Neural cell (in vitro differentiated cells): ENCODE measurements at regions not wholly inside any gene's neighbourhood (a gene's known extent, or its start where the extent isn't known, plus 50 kb on each side); places are given as distances from the start of the nearest gene placed in this dataset.

Source experiments
- H2AFZ ChIP-seq: fragments of 200-600, 300-800 bp; sonication (generic), shearing (Covaris generic); 2 replicates; pipeline ENCODE4 v1.6.0; 2014; ENCODE audit warnings: low read depth, mild to moderate bottlenecking, antibody characterized with exemption, low read length, moderate library complexity
- H3F3A ChIP-seq: fragments of 200-600 bp; shearing (Covaris generic); 2 replicates; pipeline ENCODE4 v1.6.1; 2016; ENCODE audit warnings: mild to moderate bottlenecking, moderate library complexity, mixed read lengths, antibody characterized with exemption, low read length; ENCODE audit not compliant: insufficient read depth, poor library complexity, severe bottlenecking
- H3K27ac ChIP-seq: fragments of 200-600, 300-800 bp; sonication (generic), shearing (Covaris generic); 2 replicates; pipeline ENCODE4 v1.5.1; 2014; ENCODE audit warnings: mild to moderate bottlenecking, low read length, moderate library complexity
- H3K27me3 ChIP-seq: fragments of 300-800, 200-600 bp; sonication (generic), shearing (Covaris generic); 2 replicates; pipeline ENCODE4 v1.6.0; 2014; ENCODE audit warnings: mild to moderate bottlenecking, low read depth, low read length, moderate library complexity; ENCODE audit not compliant: insufficient read depth
- H3K36me3 ChIP-seq: fragments of 300-800, 200-600 bp; sonication (generic), shearing (Covaris generic); 2 replicates; pipeline ENCODE4 v1.5.1; 2014; ENCODE audit warnings: mild to moderate bottlenecking, antibody characterized with exemption, low read length, moderate library complexity; ENCODE audit not compliant: insufficient read depth
- H3K4me2 ChIP-seq: fragments of 300-800, 200-600 bp; sonication (generic), shearing (Covaris generic); 2 replicates; pipeline ENCODE4 v1.6.0; 2014; ENCODE audit warnings: mild to moderate bottlenecking, low read length
- H3K4me3 ChIP-seq: fragments of 300-800, 200-600 bp; sonication (generic), shearing (Covaris generic); 2 replicates; pipeline ENCODE4 v1.5.1; 2014; ENCODE audit warnings: mild to moderate bottlenecking, low read length, moderate library complexity
- H3K79me2 ChIP-seq: fragments of 200-600 bp; shearing (Covaris generic); replicated peaks from 2 replicates; pipeline ENCODE4 v1.6.0; 2014; ENCODE audit warnings: mild to moderate bottlenecking, low read length, moderate library complexity; ENCODE audit not compliant: insufficient read depth
- H3K9ac ChIP-seq: fragments of 300-800, 200-600 bp; sonication (generic), shearing (Covaris generic); 2 replicates; pipeline ENCODE4 v1.6.1; 2016; ENCODE audit warnings: mild to moderate bottlenecking, low read length, mixed read lengths
- H3K9me2 ChIP-seq: fragments of 200-600 bp; shearing (Covaris generic); 2 replicates; pipeline ENCODE4 v1.6.1; 2016; ENCODE audit warnings: mild to moderate bottlenecking, low read length, mixed read lengths; ENCODE audit not compliant: insufficient read depth
- H3K9me3 ChIP-seq: fragments of 200-600, 300-800 bp; sonication (generic), shearing (Covaris generic); 2 replicates; pipeline ENCODE4 v1.6.1; 2016; ENCODE audit warnings: mild to moderate bottlenecking, mixed run types, low read length, moderate library complexity, mixed read lengths
- H4K20me1 ChIP-seq: fragments of 200-600 bp; shearing (Covaris generic); 2 replicates; pipeline ENCODE4 v1.6.1; 2016; ENCODE audit warnings: mild to moderate bottlenecking, mixed run types; ENCODE audit not compliant: insufficient read depth
- EP300 ChIP-seq: fragments of 450-650 bp; conservative IDR thresholded peaks from 2 replicates; pipeline ENCODE4 v1.6.1; 2014; ENCODE audit warnings: antibody characterized with exemption, mild to moderate bottlenecking, moderate library complexity; ENCODE audit not compliant: poor library complexity, severe bottlenecking
- MXI1 ChIP-seq: fragments of 450-650 bp; conservative IDR thresholded peaks from 2 replicates; pipeline ENCODE4 v1.6.1; 2014; ENCODE audit warnings: antibody characterized with exemption, mild to moderate bottlenecking; ENCODE audit not compliant: poor library complexity, severe bottlenecking
- POLR2AphosphoS5 ChIP-seq: IDR thresholded peaks from 2 replicates; pipeline ENCODE4 v1.6.1; 2012
- RAD21 ChIP-seq: fragments of 450-650 bp; conservative IDR thresholded peaks from 2 replicates; pipeline ENCODE4 v1.6.1; 2014; ENCODE audit warnings: antibody characterized with exemption, mild to moderate bottlenecking, moderate library complexity
- SMC3 ChIP-seq: fragments of 450-650 bp; conservative IDR thresholded peaks from 2 replicates; pipeline ENCODE4 v1.6.1; 2014; ENCODE audit warnings: antibody characterized with exemption, mild to moderate bottlenecking, moderate library complexity; ENCODE audit not compliant: poor library complexity
- TAF1 ChIP-seq: IDR thresholded peaks from 2 replicates; pipeline ENCODE4 v1.6.1; 2012; ENCODE audit warnings: low read depth
- TF ChIP-seq, protein P1 (sequence below): fragments of 450-650 bp; IDR thresholded peaks from 2 replicates; pipeline ENCODE4 v1.5.1; 2014; ENCODE audit warnings: antibody characterized with exemption, mild to moderate bottlenecking, moderate library complexity; ENCODE audit not compliant: poor library complexity, severe bottlenecking
- TF ChIP-seq, protein P2 (sequence below): IDR thresholded peaks from 2 replicates; pipeline ENCODE4 v1.6.1; 2012; ENCODE audit warnings: borderline replicate concordance

DNA sequence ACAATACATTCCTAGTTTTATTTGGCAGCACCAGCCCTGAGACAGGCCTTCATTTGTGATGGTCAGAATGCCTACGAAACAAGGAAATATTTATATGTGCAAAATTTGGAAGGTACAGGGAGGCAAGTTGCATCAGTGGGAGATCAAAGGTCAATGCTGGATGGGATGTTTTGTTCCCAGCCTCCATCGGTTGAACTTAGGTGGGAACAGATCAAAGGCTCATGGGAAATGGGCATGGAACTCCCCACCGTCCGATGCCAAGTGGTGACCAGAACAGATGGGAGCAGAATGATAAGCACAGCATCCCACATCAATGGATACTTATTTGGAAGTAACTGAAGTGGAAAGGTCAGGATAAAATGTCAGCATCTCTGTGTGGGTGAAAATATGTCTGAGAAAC lies 177.7 kb upstream of the TNFAIP3 start:
- Histone ChIP-seq H3K36me3 (no peaks in the 10 kb centered on the region), H3K27me3 (no peaks in the 10 kb centered on the region), H3K9ac (no peak overlapping the region), H3K79me2 (no peaks in the 10 kb centered on the region), H3K27ac (no peak overlapping the region), H3F3A (no peaks in the 10 kb centered on the region), H3K9me2 (no peaks in the 10 kb centered on the region), H4K20me1 (no peaks in the 10 kb centered on the region), H3K9me3 (no peaks in the 10 kb centered on the region), H2AFZ (no peak overlapping the region), H3K4me3 (no peak overlapping the region), H3K4me2 (no peak overlapping the region)
- TF ChIP-seq POLR2AphosphoS5 (no peak), TAF1 (no peak), MXI1 (no peak), SMC3 (no peak), EP300 (no peak)
- TF ChIP-seq, protein P1, sequence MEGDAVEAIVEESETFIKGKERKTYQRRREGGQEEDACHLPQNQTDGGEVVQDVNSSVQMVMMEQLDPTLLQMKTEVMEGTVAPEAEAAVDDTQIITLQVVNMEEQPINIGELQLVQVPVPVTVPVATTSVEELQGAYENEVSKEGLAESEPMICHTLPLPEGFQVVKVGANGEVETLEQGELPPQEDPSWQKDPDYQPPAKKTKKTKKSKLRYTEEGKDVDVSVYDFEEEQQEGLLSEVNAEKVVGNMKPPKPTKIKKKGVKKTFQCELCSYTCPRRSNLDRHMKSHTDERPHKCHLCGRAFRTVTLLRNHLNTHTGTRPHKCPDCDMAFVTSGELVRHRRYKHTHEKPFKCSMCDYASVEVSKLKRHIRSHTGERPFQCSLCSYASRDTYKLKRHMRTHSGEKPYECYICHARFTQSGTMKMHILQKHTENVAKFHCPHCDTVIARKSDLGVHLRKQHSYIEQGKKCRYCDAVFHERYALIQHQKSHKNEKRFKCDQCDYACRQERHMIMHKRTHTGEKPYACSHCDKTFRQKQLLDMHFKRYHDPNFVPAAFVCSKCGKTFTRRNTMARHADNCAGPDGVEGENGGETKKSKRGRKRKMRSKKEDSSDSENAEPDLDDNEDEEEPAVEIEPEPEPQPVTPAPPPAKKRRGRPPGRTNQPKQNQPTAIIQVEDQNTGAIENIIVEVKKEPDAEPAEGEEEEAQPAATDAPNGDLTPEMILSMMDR, result no peak
- TF ChIP-seq, protein P2, sequence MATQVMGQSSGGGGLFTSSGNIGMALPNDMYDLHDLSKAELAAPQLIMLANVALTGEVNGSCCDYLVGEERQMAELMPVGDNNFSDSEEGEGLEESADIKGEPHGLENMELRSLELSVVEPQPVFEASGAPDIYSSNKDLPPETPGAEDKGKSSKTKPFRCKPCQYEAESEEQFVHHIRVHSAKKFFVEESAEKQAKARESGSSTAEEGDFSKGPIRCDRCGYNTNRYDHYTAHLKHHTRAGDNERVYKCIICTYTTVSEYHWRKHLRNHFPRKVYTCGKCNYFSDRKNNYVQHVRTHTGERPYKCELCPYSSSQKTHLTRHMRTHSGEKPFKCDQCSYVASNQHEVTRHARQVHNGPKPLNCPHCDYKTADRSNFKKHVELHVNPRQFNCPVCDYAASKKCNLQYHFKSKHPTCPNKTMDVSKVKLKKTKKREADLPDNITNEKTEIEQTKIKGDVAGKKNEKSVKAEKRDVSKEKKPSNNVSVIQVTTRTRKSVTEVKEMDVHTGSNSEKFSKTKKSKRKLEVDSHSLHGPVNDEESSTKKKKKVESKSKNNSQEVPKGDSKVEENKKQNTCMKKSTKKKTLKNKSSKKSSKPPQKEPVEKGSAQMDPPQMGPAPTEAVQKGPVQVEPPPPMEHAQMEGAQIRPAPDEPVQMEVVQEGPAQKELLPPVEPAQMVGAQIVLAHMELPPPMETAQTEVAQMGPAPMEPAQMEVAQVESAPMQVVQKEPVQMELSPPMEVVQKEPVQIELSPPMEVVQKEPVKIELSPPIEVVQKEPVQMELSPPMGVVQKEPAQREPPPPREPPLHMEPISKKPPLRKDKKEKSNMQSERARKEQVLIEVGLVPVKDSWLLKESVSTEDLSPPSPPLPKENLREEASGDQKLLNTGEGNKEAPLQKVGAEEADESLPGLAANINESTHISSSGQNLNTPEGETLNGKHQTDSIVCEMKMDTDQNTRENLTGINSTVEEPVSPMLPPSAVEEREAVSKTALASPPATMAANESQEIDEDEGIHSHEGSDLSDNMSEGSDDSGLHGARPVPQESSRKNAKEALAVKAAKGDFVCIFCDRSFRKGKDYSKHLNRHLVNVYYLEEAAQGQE, result no peak

DNA sequence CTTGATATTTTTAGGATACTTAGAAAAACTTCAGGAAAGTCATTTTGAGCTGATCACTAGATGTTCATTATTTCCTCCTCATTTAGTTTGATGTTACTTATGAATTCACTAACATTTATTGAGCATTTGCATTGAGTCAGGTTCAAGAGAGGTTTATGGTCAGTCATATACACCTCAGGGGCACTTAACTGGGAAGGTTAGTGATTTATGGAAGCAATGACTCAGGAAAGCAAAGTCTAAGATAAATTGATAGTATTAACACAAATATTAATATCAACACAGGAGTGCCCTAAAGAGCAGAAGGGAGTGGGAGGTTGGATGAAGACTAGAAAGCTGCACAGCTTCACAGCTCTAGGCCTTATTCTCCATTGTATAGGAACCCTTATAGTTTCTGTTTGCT lies 177.0 kb upstream of the TNFAIP3 start:
- TF ChIP-seq, protein P1, result no peak
- TF ChIP-seq RAD21 (no peak), TAF1 (no peak)
- Histone ChIP-seq H3K27ac (no peak overlapping the region), H3K27me3 (no peaks in the 10 kb centered on the region), H3K79me2 (no peaks in the 10 kb centered on the region), H3K36me3 (no peaks in the 10 kb centered on the region), H3K4me2 (no peak overlapping the region), H3K9me2 (no peaks in the 10 kb centered on the region), H3K9ac (no peak overlapping the region), H3K4me3 (no peak overlapping the region), H3K9me3 (no peaks in the 10 kb centered on the region), H3F3A (no peaks in the 10 kb centered on the region), H2AFZ (no peak overlapping the region), H4K20me1 (no peaks in the 10 kb centered on the region)
